HG02884 (cell line): ENCODE measurements at regions not wholly inside any gene's neighbourhood (a gene's known extent, or its start where the extent isn't known, plus 50 kb on each side); places are given as distances from the start of the nearest gene placed in this dataset.
A peak's percentile ranks its signal among the peaks of the same experiment; 100 is the strongest.

Experiments used
- ATAC-seq: cut with Tn5 transposase; IDR thresholded peaks from one replicate; pipeline ENCODE4 v1.9.1; 2021; ENCODE audit warnings: mild to moderate bottlenecking, moderate library complexity; ENCODE audit not compliant: unreplicated experiment

- no peak for ATAC-seq
Measured at GRCh38 chr4:124266721-124267120, 445.8 kb downstream of the ANKRD50 start.

- ATAC-seq = no peak
Measured at GRCh38 chr4:124276461-124276860, 436.1 kb downstream of the ANKRD50 start.

GRCh38 chr4:124277691-124278090 lies 434.8 kb downstream of the ANKRD50 start:
- no peak for ATAC-seq

- ATAC-seq = no peak
Measured at GRCh38 chr4:124278477-124278876, 434.1 kb downstream of the ANKRD50 start.

GRCh38 chr4:124279741-124280140 lies 432.8 kb downstream of the ANKRD50 start:
- ATAC-seq = no peak

GRCh38 chr4:124282301-124282898 lies 430.1 kb downstream of the ANKRD50 start:
- no peak for ATAC-seq

- no peak for ATAC-seq
Measured at GRCh38 chr4:124288706-124289486, 423.6 kb downstream of the ANKRD50 start.

GRCh38 chr4:124290678-124291077 lies 421.9 kb downstream of the ANKRD50 start:
- no peak for ATAC-seq

- no peak for ATAC-seq
Measured at GRCh38 chr4:124295413-124295812, 417.1 kb downstream of the ANKRD50 start.

GRCh38 chr4:124304941-124305340 lies 407.6 kb downstream of the ANKRD50 start:
- ATAC-seq = no peak

GRCh38 chr4:124306352-124306751 lies 406.2 kb downstream of the ANKRD50 start:
- no peak for ATAC-seq

GRCh38 chr4:124307143-124307542 lies 405.4 kb downstream of the ANKRD50 start:
- ATAC-seq = no peak

- no peak for ATAC-seq
Measured at GRCh38 chr4:124318292-124318691, 394.2 kb downstream of the ANKRD50 start.

GRCh38 chr4:124321364-124321763 lies 391.2 kb downstream of the ANKRD50 start:
- ATAC-seq = no peak

- peak; percentile 63 for ATAC-seq
Measured at GRCh38 chr4:124322234-124323065, 390.1 kb downstream of the ANKRD50 start.

- no peak for ATAC-seq
Measured at GRCh38 chr4:124325690-124326089, 386.8 kb downstream of the ANKRD50 start.

- no peak for ATAC-seq
Measured at GRCh38 chr4:124329134-124329533, 383.4 kb downstream of the ANKRD50 start.

GRCh38 chr4:124330045-124330444 lies 382.5 kb downstream of the ANKRD50 start:
- no peak for ATAC-seq

- ATAC-seq = no peak
Measured at GRCh38 chr4:124331781-124332180, 380.8 kb downstream of the ANKRD50 start.

- ATAC-seq = no peak
Measured at GRCh38 chr4:124333466-124333865, 379.1 kb downstream of the ANKRD50 start.

- no peak for ATAC-seq
Measured at GRCh38 chr4:124334119-124334518, 378.4 kb downstream of the ANKRD50 start.

GRCh38 chr4:124337874-124338273 lies 374.7 kb downstream of the ANKRD50 start:
- ATAC-seq = no peak
